ENCODE measurements at regions not wholly inside any gene's neighbourhood (a gene's known extent, or its start where the extent isn't known, plus 50 kb on each side); places are given as distances from the start of the nearest gene placed in this dataset.

DNA sequence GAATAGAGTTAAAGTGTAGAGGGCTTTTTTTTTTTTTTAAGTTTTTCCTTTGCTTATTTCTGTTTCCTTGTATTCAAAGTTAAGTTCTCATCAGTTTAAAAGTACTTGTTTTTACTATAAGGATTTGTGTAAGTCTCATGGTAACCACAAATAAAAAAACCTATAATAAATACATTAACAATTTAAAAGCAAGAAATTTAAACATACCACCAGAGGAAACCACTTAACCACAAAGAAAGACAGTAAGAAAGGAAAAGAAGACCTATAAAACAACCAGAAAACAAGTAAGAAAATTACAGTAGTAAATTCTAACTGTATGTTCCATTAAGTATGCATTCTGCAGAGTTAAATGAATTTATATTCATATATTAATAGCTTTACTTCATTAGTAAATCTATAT is 999.1 kb upstream of the ATXN8OS start:
- TF ChIP-seq, protein P1, sequence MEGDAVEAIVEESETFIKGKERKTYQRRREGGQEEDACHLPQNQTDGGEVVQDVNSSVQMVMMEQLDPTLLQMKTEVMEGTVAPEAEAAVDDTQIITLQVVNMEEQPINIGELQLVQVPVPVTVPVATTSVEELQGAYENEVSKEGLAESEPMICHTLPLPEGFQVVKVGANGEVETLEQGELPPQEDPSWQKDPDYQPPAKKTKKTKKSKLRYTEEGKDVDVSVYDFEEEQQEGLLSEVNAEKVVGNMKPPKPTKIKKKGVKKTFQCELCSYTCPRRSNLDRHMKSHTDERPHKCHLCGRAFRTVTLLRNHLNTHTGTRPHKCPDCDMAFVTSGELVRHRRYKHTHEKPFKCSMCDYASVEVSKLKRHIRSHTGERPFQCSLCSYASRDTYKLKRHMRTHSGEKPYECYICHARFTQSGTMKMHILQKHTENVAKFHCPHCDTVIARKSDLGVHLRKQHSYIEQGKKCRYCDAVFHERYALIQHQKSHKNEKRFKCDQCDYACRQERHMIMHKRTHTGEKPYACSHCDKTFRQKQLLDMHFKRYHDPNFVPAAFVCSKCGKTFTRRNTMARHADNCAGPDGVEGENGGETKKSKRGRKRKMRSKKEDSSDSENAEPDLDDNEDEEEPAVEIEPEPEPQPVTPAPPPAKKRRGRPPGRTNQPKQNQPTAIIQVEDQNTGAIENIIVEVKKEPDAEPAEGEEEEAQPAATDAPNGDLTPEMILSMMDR (IDR thresholded peaks at IDR 0.05; ENCODE audit: insufficient read depth, low read length): no peak
- no peak for TF ChIP-seq POLR2AphosphoS5 (IDR thresholded peaks at IDR 0.05; ENCODE audit: low read depth)
- TF ChIP-seq, protein P2, sequence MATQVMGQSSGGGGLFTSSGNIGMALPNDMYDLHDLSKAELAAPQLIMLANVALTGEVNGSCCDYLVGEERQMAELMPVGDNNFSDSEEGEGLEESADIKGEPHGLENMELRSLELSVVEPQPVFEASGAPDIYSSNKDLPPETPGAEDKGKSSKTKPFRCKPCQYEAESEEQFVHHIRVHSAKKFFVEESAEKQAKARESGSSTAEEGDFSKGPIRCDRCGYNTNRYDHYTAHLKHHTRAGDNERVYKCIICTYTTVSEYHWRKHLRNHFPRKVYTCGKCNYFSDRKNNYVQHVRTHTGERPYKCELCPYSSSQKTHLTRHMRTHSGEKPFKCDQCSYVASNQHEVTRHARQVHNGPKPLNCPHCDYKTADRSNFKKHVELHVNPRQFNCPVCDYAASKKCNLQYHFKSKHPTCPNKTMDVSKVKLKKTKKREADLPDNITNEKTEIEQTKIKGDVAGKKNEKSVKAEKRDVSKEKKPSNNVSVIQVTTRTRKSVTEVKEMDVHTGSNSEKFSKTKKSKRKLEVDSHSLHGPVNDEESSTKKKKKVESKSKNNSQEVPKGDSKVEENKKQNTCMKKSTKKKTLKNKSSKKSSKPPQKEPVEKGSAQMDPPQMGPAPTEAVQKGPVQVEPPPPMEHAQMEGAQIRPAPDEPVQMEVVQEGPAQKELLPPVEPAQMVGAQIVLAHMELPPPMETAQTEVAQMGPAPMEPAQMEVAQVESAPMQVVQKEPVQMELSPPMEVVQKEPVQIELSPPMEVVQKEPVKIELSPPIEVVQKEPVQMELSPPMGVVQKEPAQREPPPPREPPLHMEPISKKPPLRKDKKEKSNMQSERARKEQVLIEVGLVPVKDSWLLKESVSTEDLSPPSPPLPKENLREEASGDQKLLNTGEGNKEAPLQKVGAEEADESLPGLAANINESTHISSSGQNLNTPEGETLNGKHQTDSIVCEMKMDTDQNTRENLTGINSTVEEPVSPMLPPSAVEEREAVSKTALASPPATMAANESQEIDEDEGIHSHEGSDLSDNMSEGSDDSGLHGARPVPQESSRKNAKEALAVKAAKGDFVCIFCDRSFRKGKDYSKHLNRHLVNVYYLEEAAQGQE (IDR thresholded peaks at IDR 0.05; ENCODE audit: insufficient replicate concordance, low read depth): no peak

Measured in HL-60 (cell line).